CD14-positive monocyte (primary cell): ENCODE measurements at regions not wholly inside any gene's neighbourhood (a gene's known extent, or its start where the extent isn't known, plus 50 kb on each side); places are given as distances from the start of the nearest gene placed in this dataset.
"Not testable (repeated sequence)": the region's sequence is repeated elsewhere in the genome, so short reads cannot be mapped to it uniquely, and the experiment has no call there.

Experiments used
- DNase-seq, 3 donors: peaks; one replicate each; pipeline ENCODE4 v3.0.0-alpha.2; 2011 to 2022
- H2AFZ ChIP-seq: 2 replicates; pipeline ENCODE4 v1.6.0; 2012; ENCODE audit warnings: mild to moderate bottlenecking, low read depth, low read length, inconsistent platforms; ENCODE audit not compliant: insufficient read depth, poor library complexity, severe bottlenecking
- H3K27ac ChIP-seq, 2 donors: 1 replicate in 1 of 2; 2 replicates in 1 of 2; pipeline ENCODE4 v1.5.1; 2012 to 2013; ENCODE audit warnings: low read length in 2 of 2, control low read depth in 1 of 2, inconsistent platforms in 1 of 2, low read depth in 1 of 2, mild to moderate bottlenecking in 1 of 2
- H3K27me3 ChIP-seq, 2 donors: one replicate each; pipeline versions ENCODE4 v1.6.0 to v1.6.1; 2011 to 2013; ENCODE audit warnings: low read length in 2 of 2; ENCODE audit not compliant: control insufficient read depth in 2 of 2, insufficient read depth in 2 of 2
- H3K36me3 ChIP-seq, 2 donors: replicated peaks in 1 of 2; 1 replicate in 1 of 2; 2 replicates in 1 of 2; pipeline versions ENCODE4 v1.5.1 to v1.6.1; 2012 to 2013; ENCODE audit warnings: low read length in 2 of 2, control low read depth in 1 of 2, inconsistent platforms in 1 of 2, mild to moderate bottlenecking in 1 of 2; ENCODE audit not compliant: insufficient read depth in 2 of 2, control insufficient read depth in 1 of 2
- H3K4me1 ChIP-seq, 2 donors: 1 replicate in 1 of 2; 2 replicates in 1 of 2; pipeline versions ENCODE4 v1.5.1 to v1.6.1; 2012 to 2013; ENCODE audit warnings: low read length in 2 of 2, control low read depth in 1 of 2, inconsistent platforms in 1 of 2, mild to moderate bottlenecking in 1 of 2, moderate library complexity in 1 of 2; ENCODE audit not compliant: insufficient read depth in 2 of 2, control insufficient read depth in 1 of 2
- H3K4me2 ChIP-seq: replicated peaks from 2 replicates; pipeline ENCODE3; 2012; ENCODE audit warnings: low read length, moderate library complexity, mild to moderate bottlenecking; ENCODE audit not compliant: poor library complexity, severe bottlenecking; ENCODE audit errors: extremely low read depth
- H3K4me3 ChIP-seq, 3 experiments: fragments of 200-600 bp in 1 of 3; sonication (generic) in 1 of 3; replicated peaks in 1 of 3; 1 replicate in 2 of 3; 2 replicates in 1 of 3; pipeline ENCODE4 v1.5.1; 2011 to 2013; ENCODE audit warnings: low read length in 3 of 3, mild to moderate bottlenecking in 3 of 3, control low read depth in 2 of 3, low read depth in 2 of 3, inconsistent platforms in 1 of 3, moderate library complexity in 1 of 3
- H3K79me2 ChIP-seq: 2 replicates; pipeline ENCODE4 v1.6.0; 2012; ENCODE audit warnings: mild to moderate bottlenecking, control low read depth, inconsistent platforms, low read length, moderate library complexity; ENCODE audit not compliant: insufficient read depth
- H3K9ac ChIP-seq: 2 replicates; pipeline ENCODE4 v1.6.0; 2017; ENCODE audit warnings: low read length, mild to moderate bottlenecking; ENCODE audit not compliant: insufficient read depth, poor library complexity, severe bottlenecking
- H3K9me3 ChIP-seq, 2 donors: replicated peaks in 1 of 2; 1 replicate in 1 of 2; 2 replicates in 1 of 2; pipeline versions ENCODE4 v1.5.1 to v1.6.1; 2012 to 2013; ENCODE audit warnings: low read length in 2 of 2, control low read depth in 1 of 2; ENCODE audit not compliant: control insufficient read depth in 1 of 2, insufficient read depth in 1 of 2
- H4K20me1 ChIP-seq: 2 replicates; pipeline ENCODE4 v1.6.0; 2012; ENCODE audit warnings: mild to moderate bottlenecking, low read length, control low read depth, moderate library complexity; ENCODE audit not compliant: insufficient read depth
- H3K27ac Mint-ChIP-seq, 7 donors: one replicate each; pipeline ENCODE4 v1.8.0; 2020; ENCODE audit warnings: mild to moderate bottlenecking in 7 of 7, mixed read lengths in 7 of 7, moderate library complexity in 6 of 7, inconsistent platforms in 2 of 7
- H3K27me3 Mint-ChIP-seq, 3 donors: one replicate each; pipeline ENCODE4 v1.8.0; 2021 to 2022; ENCODE audit warnings: low read depth in 3 of 3, mild to moderate bottlenecking in 3 of 3, mixed read lengths in 3 of 3, moderate library complexity in 3 of 3, inconsistent platforms in 1 of 3
- H3K36me3 Mint-ChIP-seq, 2 donors: one replicate each; pipeline ENCODE4 v1.8.0; 2020; ENCODE audit warnings: mixed read lengths in 2 of 2, inconsistent platforms in 1 of 2, mild to moderate bottlenecking in 1 of 2
- H3K4me1 Mint-ChIP-seq: one replicate; pipeline ENCODE4 v1.8.0; 2020; ENCODE audit warnings: mild to moderate bottlenecking, mixed read lengths
- H3K4me3 Mint-ChIP-seq, 2 donors: one replicate each; pipeline ENCODE4 v1.8.0; 2020; ENCODE audit warnings: mild to moderate bottlenecking in 2 of 2, mixed read lengths in 2 of 2, moderate library complexity in 1 of 2
- H3K9me3 Mint-ChIP-seq, 7 donors: one replicate each; pipeline ENCODE4 v1.8.0; 2020 to 2022; ENCODE audit warnings: mixed read lengths in 7 of 7, mild to moderate bottlenecking in 6 of 7, moderate library complexity in 6 of 7, inconsistent platforms in 2 of 7
- WGBS: methylation state at CpG from one replicate; pipeline ENCODE4 v1.1.5; 2013; ENCODE audit warnings: missing lambda C conversion rate; ENCODE audit not compliant: insufficient coverage; 5-methylcytosine and 5-hydroxymethylcytosine counted together
- intact Hi-C, 2 donors: fragments of 100-400 bp; cut with micrococcal nuclease; formaldehyde crosslinking; loops; one replicate each; pipeline versions ENCODE4 v1.15.0 to v1.15.1; 2023
- TF ChIP-seq, protein P1 (sequence below): fragments of 200-600 bp; IDR thresholded peaks from one replicate; pipeline ENCODE4 v1.8.0; 2022; ENCODE audit warnings: antibody characterized with exemption, mild to moderate bottlenecking

DNA sequence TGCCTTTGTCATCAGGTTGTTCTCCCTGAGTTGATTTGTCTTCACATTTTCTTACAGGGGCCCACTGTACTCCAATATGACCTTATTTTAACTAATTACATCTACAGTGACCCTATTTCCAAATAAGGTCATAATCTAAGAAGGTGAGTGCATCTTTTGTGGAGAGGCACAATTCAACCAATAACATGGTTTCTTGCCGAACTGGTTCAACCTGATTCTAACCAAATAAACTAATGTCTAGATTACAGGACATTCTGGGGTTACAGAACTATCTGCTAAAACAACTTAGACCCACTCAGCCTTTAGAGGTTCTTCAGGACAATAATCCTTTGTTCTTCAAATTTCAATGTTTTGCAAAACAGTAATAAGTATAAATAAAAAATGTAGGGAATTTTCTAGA, 496.5 kb upstream of the SOX11 start:
- intact Hi-C loops = no loop called here
- Histone ChIP-seq H3K4me3 (no peak overlapping the region), H3K79me2 (no peaks in the 10 kb centered on the region), H3K9ac (no peak overlapping the region), H3K9me3 (peaks cover 11 to 16% of the 10 kb centered on the region in 2 donors), H3K4me1 (no peaks in the 10 kb centered on the region), H3K27ac (no peak overlapping the region), H4K20me1 (no peaks in the 10 kb centered on the region), H3K27me3 (no peaks in the 10 kb centered on the region), H3K36me3 (no peaks in the 10 kb centered on the region), H2AFZ (no peak overlapping the region), H3K4me2 (no peak overlapping the region)
- Mint-ChIP-seq H3K27ac (no peak overlapping the region), H3K4me1 (no peaks in the 10 kb centered on the region), H3K9me3 (peaks cover 0 to 4% (median 2%) of the 10 kb centered on the region in 7 donors), H3K4me3 (no peak overlapping the region), H3K27me3 (no peaks in the 10 kb centered on the region), H3K36me3 (no peaks in the 10 kb centered on the region)
- DNase-seq = no peak
- no CpG with 5 or more reads among the region's 1 CpG for WGBS
- TF ChIP-seq, protein P1, sequence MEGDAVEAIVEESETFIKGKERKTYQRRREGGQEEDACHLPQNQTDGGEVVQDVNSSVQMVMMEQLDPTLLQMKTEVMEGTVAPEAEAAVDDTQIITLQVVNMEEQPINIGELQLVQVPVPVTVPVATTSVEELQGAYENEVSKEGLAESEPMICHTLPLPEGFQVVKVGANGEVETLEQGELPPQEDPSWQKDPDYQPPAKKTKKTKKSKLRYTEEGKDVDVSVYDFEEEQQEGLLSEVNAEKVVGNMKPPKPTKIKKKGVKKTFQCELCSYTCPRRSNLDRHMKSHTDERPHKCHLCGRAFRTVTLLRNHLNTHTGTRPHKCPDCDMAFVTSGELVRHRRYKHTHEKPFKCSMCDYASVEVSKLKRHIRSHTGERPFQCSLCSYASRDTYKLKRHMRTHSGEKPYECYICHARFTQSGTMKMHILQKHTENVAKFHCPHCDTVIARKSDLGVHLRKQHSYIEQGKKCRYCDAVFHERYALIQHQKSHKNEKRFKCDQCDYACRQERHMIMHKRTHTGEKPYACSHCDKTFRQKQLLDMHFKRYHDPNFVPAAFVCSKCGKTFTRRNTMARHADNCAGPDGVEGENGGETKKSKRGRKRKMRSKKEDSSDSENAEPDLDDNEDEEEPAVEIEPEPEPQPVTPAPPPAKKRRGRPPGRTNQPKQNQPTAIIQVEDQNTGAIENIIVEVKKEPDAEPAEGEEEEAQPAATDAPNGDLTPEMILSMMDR = no peak

DNA sequence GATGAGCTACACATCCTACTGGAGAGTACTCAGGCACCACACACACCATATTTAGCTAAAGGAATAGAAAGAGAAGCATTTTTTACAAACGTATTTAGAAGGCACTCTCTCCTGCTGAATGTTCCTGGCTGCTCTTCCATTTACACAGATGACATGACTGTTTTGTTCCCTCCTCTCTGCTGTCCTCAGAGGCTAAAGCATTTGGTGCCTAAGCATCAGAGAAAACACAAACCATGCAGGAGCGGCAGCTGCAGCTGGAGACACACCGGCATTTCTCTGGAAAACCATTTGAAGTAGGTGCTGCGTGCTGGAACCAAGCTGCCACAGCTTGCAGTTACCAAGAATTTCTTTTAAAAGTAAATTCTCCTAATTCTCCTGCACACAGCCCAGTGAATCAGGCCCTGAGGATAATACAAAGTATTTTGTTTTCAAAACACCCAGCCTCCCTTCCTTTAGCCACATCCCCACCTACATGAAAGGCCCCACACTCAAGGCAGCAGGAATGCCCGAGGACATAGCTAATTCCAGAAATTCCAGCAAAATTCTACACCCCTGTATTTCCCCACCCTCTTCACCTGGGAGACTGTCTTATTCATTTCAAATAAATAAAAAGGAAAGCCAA, 488.9 kb upstream of the SOX11 start:
- TF ChIP-seq, protein P1 = no peak
- H3K9me3 Mint-ChIP-seq = peaks cover 0 to 3% (median 2%) of the 10 kb centered on the region in 7 donors
- intact Hi-C loops = no loop called here

DNA sequence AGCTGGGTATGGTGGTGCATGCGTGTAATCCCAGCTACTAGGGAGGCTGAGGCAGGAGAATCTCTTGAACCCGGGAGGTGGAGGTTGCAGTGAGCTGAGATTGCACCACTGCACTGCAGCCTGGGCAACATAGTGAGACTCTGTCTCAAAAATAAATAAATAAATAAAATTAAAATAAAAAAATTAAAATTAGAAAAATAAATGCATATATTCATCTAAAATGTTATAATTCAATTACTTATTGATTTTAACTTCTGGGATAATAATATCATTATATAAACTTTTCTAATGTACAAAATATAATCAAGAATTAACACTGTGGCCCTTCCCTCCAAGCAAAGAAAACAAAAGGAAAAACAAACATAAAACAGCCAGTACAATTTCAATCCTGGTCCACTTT, 485.4 kb upstream of the SOX11 start:
- H3K9me3 ChIP-seq = peaks cover 13 to 14% of the 10 kb centered on the region in 2 donors

More for the DNA sequence above, 488.9 kb upstream of the SOX11 start:
- H3K9ac ChIP-seq = no peak overlapping the region
- no peaks in the 10 kb centered on the region for H3K36me3 ChIP-seq
- H3K9me3 ChIP-seq = peaks cover 8 to 10% of the 10 kb centered on the region in 2 donors
- H3K79me2 ChIP-seq = no peaks in the 10 kb centered on the region
- DNase-seq = no peak
- 80% methylated on average over 3 of the region's 5 CpGs for WGBS
- H4K20me1 ChIP-seq = no peaks in the 10 kb centered on the region
- H3K4me3 ChIP-seq = no peak overlapping the region
- H3K27ac ChIP-seq = no peak overlapping the region
- Mint-ChIP-seq H3K36me3 (no peaks in the 10 kb centered on the region), H3K27me3 (no peaks in the 10 kb centered on the region), H3K4me3 (no peak overlapping the region), H3K4me1 (no peaks in the 10 kb centered on the region), H3K27ac (no peak overlapping the region)
- H3K4me2 ChIP-seq = no peak overlapping the region
- H2AFZ ChIP-seq = no peak overlapping the region
- no peaks in the 10 kb centered on the region for H3K27me3 ChIP-seq
- no peaks in the 10 kb centered on the region for H3K4me1 ChIP-seq

More for the DNA sequence above, 485.4 kb upstream of the SOX11 start:
- DNase-seq, H3K27ac ChIP-seq, H4K20me1 ChIP-seq, H3K4me3 Mint-ChIP-seq, intact Hi-C loops, H3K27me3 ChIP-seq, H3K36me3 Mint-ChIP-seq, H3K27me3 Mint-ChIP-seq, H3K4me1 ChIP-seq, H3K9me3 Mint-ChIP-seq, H3K9ac ChIP-seq, H2AFZ ChIP-seq, H3K36me3 ChIP-seq, H3K4me2 ChIP-seq, H3K27ac Mint-ChIP-seq, H3K4me1 Mint-ChIP-seq, H3K79me2 ChIP-seq, H3K4me3 ChIP-seq: not testable (repeated sequence)
- no CpG with 5 or more reads among the region's 2 CpGs for WGBS
